ENCODE measurements at regions not wholly inside any gene's neighbourhood (a gene's known extent, or its start where the extent isn't known, plus 50 kb on each side); places are given as distances from the start of the nearest gene placed in this dataset.
"Not testable (repeated sequence)": the region's sequence is repeated elsewhere in the genome, so short reads cannot be mapped to it uniquely, and the experiment has no call there.

- ATAC-seq = no peak
Observed at GRCh38 chr12:92987362-92987761, 58.3 kb upstream of the EEA1 start.

GRCh38 chr12:92987846-92988621 lies 58.9 kb upstream of the EEA1 start:
- ATAC-seq = peak; percentile 47 to 59

GRCh38 chr12:92988622-92989130 lies 59.6 kb upstream of the EEA1 start:
- ATAC-seq = no peak

- ATAC-seq = peak; percentile 66 to 80
Observed at GRCh38 chr12:92989715-92990484, 60.8 kb upstream of the EEA1 start.

- ATAC-seq = no peak
Observed at GRCh38 chr12:92991134-92991533, 62.0 kb upstream of the EEA1 start.

- ATAC-seq = no peak
Observed at GRCh38 chr12:92992041-92992440, 62.9 kb upstream of the EEA1 start.

GRCh38 chr12:92993259-92993658 lies 64.2 kb upstream of the EEA1 start:
- no peak for ATAC-seq

GRCh38 chr12:92995258-92995903 lies 66.3 kb upstream of the EEA1 start:
- ATAC-seq = no peak

- no peak for ATAC-seq
Observed at GRCh38 chr12:93000026-93000425, 70.9 kb upstream of the EEA1 start.

GRCh38 chr12:93001407-93001806 lies 72.3 kb upstream of the EEA1 start:
- ATAC-seq = no peak

GRCh38 chr12:93002293-93003054 lies 73.4 kb upstream of the EEA1 start:
- no peak for ATAC-seq

GRCh38 chr12:93003531-93004239 lies 74.6 kb upstream of the EEA1 start:
- no peak for ATAC-seq

- ATAC-seq = no peak
Observed at GRCh38 chr12:93005928-93006392, 76.9 kb upstream of the EEA1 start.

GRCh38 chr12:93006471-93007208 lies 77.5 kb upstream of the EEA1 start:
- no peak for ATAC-seq

GRCh38 chr12:93007544-93007943 lies 78.4 kb upstream of the EEA1 start:
- no peak for ATAC-seq

- ATAC-seq = no peak
Observed at GRCh38 chr12:93008044-93008778, 79.1 kb upstream of the EEA1 start.

- ATAC-seq = not testable (repeated sequence)
Observed at GRCh38 chr12:93008880-93009279, 79.8 kb upstream of the EEA1 start.

GRCh38 chr12:93009533-93009932 lies 80.4 kb upstream of the EEA1 start:
- ATAC-seq = no peak

- no peak for ATAC-seq
Observed at GRCh38 chr12:93010461-93010860, 81.4 kb upstream of the EEA1 start.

GRCh38 chr12:93011100-93011499 lies 82.0 kb upstream of the EEA1 start:
- ATAC-seq = no peak

Data from activated CD4-positive, CD25-positive, alpha-beta regulatory T cell treated with anti-CD3 and anti-CD28 coated beads, Interleukin-2, amount 50 U/mL, for 24 hours (primary cell).